Mucosa of rectum (tissue), 2 donors: ENCODE measurements at regions not wholly inside any gene's neighbourhood (a gene's known extent, or its start where the extent isn't known, plus 50 kb on each side); places are given as distances from the start of the nearest gene placed in this dataset.
A peak's percentile ranks its signal among the peaks of the same experiment; 100 is the strongest.

Source experiments
- H3K27ac ChIP-seq, 2 donors: one replicate each; pipeline ENCODE4 v1.7.0; 2013; ENCODE audit warnings: inconsistent platforms in 2 of 2, low read depth in 2 of 2, low read length in 2 of 2
- H3K27me3 ChIP-seq, 2 donors: one replicate each; pipeline ENCODE4 v1.7.0; 2013; ENCODE audit warnings: low read length in 2 of 2; ENCODE audit not compliant: control insufficient read depth in 2 of 2, insufficient read depth in 2 of 2
- H3K36me3 ChIP-seq, 2 donors: one replicate each; pipeline ENCODE4 v1.7.0; 2013; ENCODE audit warnings: low read length in 2 of 2; ENCODE audit not compliant: control insufficient read depth in 2 of 2, insufficient read depth in 2 of 2
- H3K4me1 ChIP-seq, 2 donors: one replicate each; pipeline ENCODE4 v1.7.0; 2013; ENCODE audit warnings: low read length in 2 of 2, mild to moderate bottlenecking in 1 of 2; ENCODE audit not compliant: control insufficient read depth in 2 of 2, insufficient read depth in 2 of 2
- H3K4me3 ChIP-seq, 2 donors: one replicate each; pipeline ENCODE4 v1.7.0; 2013; ENCODE audit warnings: low read length in 2 of 2
- H3K9ac ChIP-seq, 2 donors: one replicate each; pipeline ENCODE4 v1.7.0; 2013; ENCODE audit warnings: low read length in 2 of 2, low read depth in 1 of 2, mild to moderate bottlenecking in 1 of 2
- H3K9me3 ChIP-seq, 2 donors: one replicate each; pipeline ENCODE4 v1.7.0; 2013; ENCODE audit warnings: low read length in 2 of 2; ENCODE audit not compliant: control insufficient read depth in 2 of 2
- donor health status: healthy.
- donor health status: Normal muscosa, but diverticular disease.

DNA sequence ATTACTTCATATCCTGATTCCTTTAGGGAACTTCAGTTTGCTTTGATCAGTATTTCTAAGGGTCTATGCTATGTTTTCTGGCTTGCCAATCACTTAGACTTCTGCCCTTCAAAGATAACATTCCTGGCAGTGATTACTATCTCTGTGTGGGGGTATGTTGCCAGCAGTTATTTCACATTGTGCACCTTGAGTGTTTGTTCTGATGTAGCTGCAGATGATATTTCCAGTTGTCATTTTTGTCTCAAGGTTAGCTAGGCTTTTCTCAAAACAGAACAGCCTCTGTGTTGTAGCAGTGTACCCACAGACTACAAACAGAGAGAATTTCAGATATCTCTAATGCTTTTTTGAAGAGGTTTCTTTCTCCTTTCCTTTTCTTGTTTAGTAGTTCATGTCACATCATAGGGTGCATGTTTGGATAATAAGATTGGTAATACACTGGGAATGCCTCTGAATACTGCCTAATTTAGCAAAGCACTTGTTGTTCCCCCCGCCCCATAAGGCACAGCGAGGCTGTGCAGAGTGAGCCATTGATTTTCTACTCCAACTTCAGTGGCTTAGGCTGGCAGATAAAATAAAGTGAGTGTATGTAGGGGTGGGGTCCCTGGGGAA, 134.7 kb upstream of the AGR3 start:
- Histone ChIP-seq H3K4me3 (no peak overlapping the region), H3K27me3 (no peaks in the 10 kb centered on the region), H3K9ac (no peak overlapping the region), H3K27ac (no peak overlapping the region), H3K4me1 (no peaks in the 10 kb centered on the region), H3K9me3 (no peaks in the 10 kb centered on the region), H3K36me3 (no peaks in the 10 kb centered on the region)

DNA sequence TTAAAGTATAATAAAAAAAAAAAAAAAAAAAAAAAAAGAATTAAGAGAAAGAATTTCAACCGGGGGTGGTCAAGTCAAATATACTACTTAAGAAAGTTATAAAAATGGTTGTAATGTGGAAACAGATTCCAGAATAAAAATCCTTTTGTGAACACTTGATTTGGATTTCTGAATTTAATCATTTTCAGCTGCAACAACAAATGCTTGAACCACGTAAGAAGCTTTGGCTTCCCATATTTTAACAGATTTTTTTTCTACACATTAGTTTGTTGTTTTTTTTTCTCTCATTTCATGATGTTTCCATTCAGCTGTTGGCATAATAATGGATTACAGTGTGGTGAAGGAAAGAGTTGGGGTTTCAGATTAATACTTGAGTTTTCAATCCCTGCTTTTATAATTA, 137.3 kb upstream of the AGR3 start:
- Histone ChIP-seq H3K27me3 (no peaks in the 10 kb centered on the region), H3K4me1 (no peaks in the 10 kb centered on the region), H3K9me3 (no peaks in the 10 kb centered on the region), H3K4me3 (no peak overlapping the region), H3K36me3 (no peaks in the 10 kb centered on the region), H3K27ac (no peak overlapping the region), H3K9ac (no peak overlapping the region)

DNA sequence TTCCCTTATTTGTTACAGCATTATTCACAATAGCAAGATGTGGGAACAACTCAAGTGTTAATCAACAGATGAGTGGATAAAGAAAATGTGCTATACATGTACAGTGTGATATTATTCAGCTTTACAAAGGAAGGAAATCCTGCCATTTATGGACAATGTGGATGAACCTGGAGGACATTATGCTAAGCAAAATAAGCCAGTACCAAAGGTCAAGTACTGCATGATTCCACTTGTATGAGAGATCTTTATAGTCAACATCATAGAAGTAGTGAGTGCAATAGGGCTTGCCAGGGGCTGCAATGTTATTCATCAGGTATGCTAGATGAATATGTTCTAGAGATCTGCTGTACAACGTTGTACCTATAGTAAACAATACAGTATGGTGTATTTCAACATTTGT, 138.5 kb upstream of the AGR3 start:
- H3K9ac ChIP-seq, result no peak overlapping the region
- H3K27me3 ChIP-seq, result no peaks in the 10 kb centered on the region
- H3K9me3 ChIP-seq, result no peaks in the 10 kb centered on the region
- H3K4me1 ChIP-seq, result no peaks in the 10 kb centered on the region
- no peaks in the 10 kb centered on the region for H3K36me3 ChIP-seq
- no peak overlapping the region for H3K4me3 ChIP-seq
- H3K27ac ChIP-seq, result no peak overlapping the region

DNA sequence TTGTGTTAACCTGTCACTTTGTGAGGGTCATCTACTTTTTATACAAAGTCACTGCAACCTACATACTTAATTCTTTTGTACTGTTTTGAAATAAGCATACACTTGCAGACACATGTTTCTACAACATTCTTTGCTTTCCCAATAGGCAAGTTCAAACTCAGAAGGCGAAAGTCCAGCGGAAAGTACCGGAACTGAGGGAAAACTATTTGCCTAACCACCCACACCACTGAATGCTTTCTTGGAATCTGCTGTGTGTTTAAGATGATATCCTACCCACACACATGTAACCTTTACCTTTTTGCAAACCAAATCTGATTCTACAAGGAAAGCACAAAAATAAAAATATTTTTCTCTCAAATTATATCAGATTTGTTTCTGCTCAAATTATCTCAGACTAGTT, 139.4 kb upstream of the AGR3 start:
- no peak overlapping the region for H3K4me3 ChIP-seq
- no peaks in the 10 kb centered on the region for H3K9me3 ChIP-seq
- no peak overlapping the region for H3K9ac ChIP-seq
- no peak overlapping the region for H3K27ac ChIP-seq
- no peaks in the 10 kb centered on the region for H3K4me1 ChIP-seq
- H3K27me3 ChIP-seq, result no peaks in the 10 kb centered on the region
- no peaks in the 10 kb centered on the region for H3K36me3 ChIP-seq

DNA sequence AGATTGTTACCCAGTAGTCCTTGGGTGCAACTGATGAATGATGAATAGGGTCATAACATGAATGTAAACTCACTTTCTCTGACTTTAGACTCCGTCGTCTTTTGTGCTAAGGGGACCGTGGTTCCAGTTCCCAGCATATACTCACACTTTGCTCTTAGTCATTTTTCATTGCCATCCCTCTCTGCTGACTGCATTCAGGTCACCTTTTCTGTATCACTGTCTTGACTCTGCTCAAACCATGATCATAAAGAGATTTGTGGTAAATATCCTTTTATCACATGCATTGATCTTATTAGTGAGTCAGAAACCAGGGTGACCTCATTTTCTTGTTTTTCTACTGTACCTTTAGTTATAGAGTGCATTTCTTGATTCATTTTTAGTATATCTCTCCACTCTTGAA, 141.1 kb upstream of the AGR3 start:
- H3K27ac ChIP-seq, result no peak overlapping the region
- no peak overlapping the region for H3K4me3 ChIP-seq
- H3K36me3 ChIP-seq, result no peaks in the 10 kb centered on the region
- no peaks in the 10 kb centered on the region for H3K4me1 ChIP-seq
- H3K9ac ChIP-seq, result no peak overlapping the region
- peaks cover 0 to 3% of the 10 kb centered on the region in 2 donors for H3K9me3 ChIP-seq
- H3K27me3 ChIP-seq, result no peaks in the 10 kb centered on the region

DNA sequence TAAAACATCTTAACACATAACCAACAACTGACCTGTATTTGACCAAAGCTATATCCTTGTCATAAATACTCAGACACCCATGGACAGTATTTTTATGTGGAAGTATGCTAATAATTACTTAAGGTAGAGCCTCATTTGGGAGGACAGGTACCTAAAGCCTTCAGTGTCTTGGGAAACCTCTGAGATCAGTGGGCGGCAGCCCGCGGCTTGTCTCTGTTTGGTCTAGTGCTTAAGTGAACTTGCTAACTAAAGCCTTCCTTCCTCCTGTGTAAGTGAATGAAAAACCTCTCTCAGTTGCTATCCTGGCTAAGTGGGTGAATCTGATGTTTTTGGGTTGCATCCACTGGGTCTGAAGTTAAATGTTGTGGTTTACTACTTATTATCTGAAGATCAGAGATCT, 144.5 kb upstream of the AGR3 start:
- H3K4me3 ChIP-seq, result no peak overlapping the region
- H3K27me3 ChIP-seq, result no peaks in the 10 kb centered on the region
- H3K27ac ChIP-seq, result no peak overlapping the region
- H3K36me3 ChIP-seq, result no peaks in the 10 kb centered on the region
- H3K9ac ChIP-seq, result no peak overlapping the region
- peaks cover 0 to 3% of the 10 kb centered on the region in 2 donors for H3K9me3 ChIP-seq
- no peaks in the 10 kb centered on the region for H3K4me1 ChIP-seq

DNA sequence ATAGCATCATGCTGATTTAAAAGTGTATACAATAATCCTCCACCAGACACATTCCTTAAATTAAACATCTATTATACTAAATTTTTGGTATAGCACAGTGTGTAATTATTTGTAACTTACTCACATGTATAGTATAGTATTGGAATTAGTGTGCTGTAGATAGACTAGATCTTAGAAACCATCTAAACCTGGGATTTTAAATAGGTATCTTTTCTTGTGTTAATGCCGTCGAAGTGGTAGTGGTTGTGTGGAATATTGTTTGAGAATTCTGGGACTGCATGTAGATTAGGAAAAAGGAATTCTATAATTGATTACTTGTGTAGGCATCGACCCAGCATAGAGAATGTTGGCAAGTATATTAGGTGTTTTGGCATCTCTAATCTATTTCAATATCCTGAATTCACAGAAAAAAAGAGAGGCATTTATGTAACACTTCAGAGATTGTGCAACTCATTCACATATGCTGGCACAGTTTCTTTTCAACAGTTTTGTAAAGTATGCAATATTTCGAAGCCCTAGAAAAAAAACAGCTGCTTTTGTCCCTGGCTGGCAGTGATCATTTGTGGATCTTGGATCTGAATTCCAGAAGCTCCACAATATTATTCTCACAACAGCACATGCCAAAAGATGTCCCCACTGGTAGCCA, 145.5 kb upstream of the AGR3 start:
- H3K9me3 ChIP-seq, result peaks cover 0 to 3% of the 10 kb centered on the region in 2 donors
- H3K4me3 ChIP-seq, result no peak overlapping the region
- no peaks in the 10 kb centered on the region for H3K27me3 ChIP-seq
- H3K36me3 ChIP-seq, result no peaks in the 10 kb centered on the region
- H3K9ac ChIP-seq, result no peak overlapping the region
- peak overlapping the region in 1 of 2 donors; percentile 53 for H3K27ac ChIP-seq
- H3K4me1 ChIP-seq, result no peaks in the 10 kb centered on the region

DNA sequence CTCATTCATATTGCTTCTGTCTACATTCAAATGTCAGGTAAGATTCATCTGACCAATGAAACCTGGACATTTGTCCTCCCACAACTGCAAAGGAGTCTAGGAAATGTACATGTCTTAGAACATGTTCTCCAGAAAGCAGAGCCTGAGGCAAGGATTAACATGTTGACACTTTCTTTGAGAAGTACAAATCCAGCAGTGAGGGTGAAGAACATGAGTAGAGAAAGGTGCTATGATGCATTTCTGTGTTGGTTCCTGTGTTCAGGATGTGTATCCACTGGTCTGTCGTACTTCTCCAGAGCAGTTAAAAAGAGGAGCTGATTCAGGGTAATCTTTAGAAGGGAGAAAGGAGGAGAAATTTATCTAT, 146.0 kb upstream of the AGR3 start:
- peaks cover 0 to 3% of the 10 kb centered on the region in 2 donors for H3K9me3 ChIP-seq
- H3K27ac ChIP-seq, result peak overlapping the region in 1 of 2 donors; percentile 53
- no peaks in the 10 kb centered on the region for H3K27me3 ChIP-seq
- H3K4me1 ChIP-seq, result no peaks in the 10 kb centered on the region
- H3K9ac ChIP-seq, result no peak overlapping the region
- H3K36me3 ChIP-seq, result no peaks in the 10 kb centered on the region
- H3K4me3 ChIP-seq, result no peak overlapping the region

DNA sequence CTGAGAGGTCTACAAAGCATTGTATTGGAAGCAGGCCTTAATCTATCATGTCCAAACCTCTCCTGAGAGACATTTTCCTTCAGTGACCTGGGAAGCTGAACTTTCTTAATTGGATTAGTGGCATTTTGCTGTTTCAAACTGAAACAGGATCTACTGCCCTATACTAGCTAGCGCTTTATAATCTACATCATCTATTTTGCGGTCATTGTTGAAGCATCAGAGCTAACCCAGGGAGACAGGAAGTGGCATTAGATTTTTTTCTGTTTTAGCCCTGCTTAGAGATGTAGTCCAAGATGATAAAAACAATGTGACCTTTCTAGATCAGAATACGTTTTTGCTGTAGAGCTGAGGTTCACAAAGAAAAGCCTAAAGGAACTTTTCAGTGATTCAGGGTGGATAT, 147.4 kb upstream of the AGR3 start:
- Histone ChIP-seq H3K4me3 (no peak overlapping the region), H3K9ac (no peak overlapping the region), H3K4me1 (no peaks in the 10 kb centered on the region), H3K27ac (peak overlapping the region in 1 of 2 donors; percentile 23), H3K36me3 (no peaks in the 10 kb centered on the region), H3K27me3 (no peaks in the 10 kb centered on the region), H3K9me3 (peaks cover 0 to 3% of the 10 kb centered on the region in 2 donors)

DNA sequence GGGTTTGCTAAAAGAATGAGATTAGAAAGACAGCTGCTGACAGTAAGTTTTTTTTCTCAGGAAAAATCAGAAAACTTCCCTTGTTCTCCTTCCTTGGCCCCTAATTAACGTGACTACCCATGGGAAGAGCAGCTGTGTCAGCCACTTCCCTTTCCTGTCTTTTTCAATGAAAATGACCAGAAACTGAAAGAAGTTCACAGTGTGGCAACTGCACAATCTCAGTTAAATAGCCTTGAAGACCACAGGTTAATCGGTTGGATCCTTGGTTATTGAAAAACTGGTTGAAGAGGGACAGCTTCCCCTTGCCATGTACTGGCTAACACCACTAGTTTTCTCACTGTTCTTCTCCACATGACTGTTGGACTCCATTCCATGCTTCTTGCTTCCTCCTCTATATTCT, 148.8 kb upstream of the AGR3 start:
- no peaks in the 10 kb centered on the region for H3K27me3 ChIP-seq
- H3K27ac ChIP-seq, result no peak overlapping the region
- no peak overlapping the region for H3K9ac ChIP-seq
- no peaks in the 10 kb centered on the region for H3K36me3 ChIP-seq
- H3K4me3 ChIP-seq, result no peak overlapping the region
- H3K9me3 ChIP-seq, result peaks cover 0 to 3% of the 10 kb centered on the region in 2 donors
- no peaks in the 10 kb centered on the region for H3K4me1 ChIP-seq
